Colonic mucosa (tissue), 4 donors: ENCODE measurements at regions not wholly inside any gene's neighbourhood (a gene's known extent, or its start where the extent isn't known, plus 50 kb on each side); places are given as distances from the start of the nearest gene placed in this dataset.

Source experiments
- DNase-seq: peaks from one replicate; pipeline ENCODE4 v3.0.0-alpha.2; 2020
- H3K27ac ChIP-seq: fragments of 200-600 bp; one replicate; pipeline ENCODE4 v1.8.0; 2021
- H3K27me3 ChIP-seq: fragments of 200-600 bp; one replicate; pipeline ENCODE4 v1.8.0; 2021
- H3K36me3 ChIP-seq: fragments of 200-600 bp; one replicate; pipeline ENCODE4 v1.8.0; 2021
- H3K4me1 ChIP-seq: fragments of 200-600 bp; one replicate; pipeline ENCODE4 v1.8.0; 2021; ENCODE audit warnings: mild to moderate bottlenecking
- H3K4me3 ChIP-seq: fragments of 200-600 bp; one replicate; pipeline ENCODE4 v1.8.0; 2021
- H3K9ac ChIP-seq, 2 donors: one replicate each; pipeline ENCODE4 v1.7.0; 2013; ENCODE audit warnings: control low read depth in 2 of 2, low read depth in 2 of 2, low read length in 2 of 2
- H3K9me3 ChIP-seq: fragments of 200-600 bp; one replicate; pipeline ENCODE4 v1.8.0; 2021
- intact Hi-C: fragments of 100-400 bp; cut with DNase I; formaldehyde crosslinking; loops from one replicate; pipeline ENCODE4 v1.14.1; 2022
- TF ChIP-seq, protein P1 (sequence below): fragments of 200-600 bp; IDR thresholded peaks from one replicate; pipeline ENCODE4 v1.8.0; 2022; ENCODE audit warnings: antibody characterized with exemption, mild to moderate bottlenecking
- donor health status: healthy.
- donor health status: DM: no; HTN: no; CAD: no.
- donor health status: DM: no; HTN: no; CAD: no.

DNA sequence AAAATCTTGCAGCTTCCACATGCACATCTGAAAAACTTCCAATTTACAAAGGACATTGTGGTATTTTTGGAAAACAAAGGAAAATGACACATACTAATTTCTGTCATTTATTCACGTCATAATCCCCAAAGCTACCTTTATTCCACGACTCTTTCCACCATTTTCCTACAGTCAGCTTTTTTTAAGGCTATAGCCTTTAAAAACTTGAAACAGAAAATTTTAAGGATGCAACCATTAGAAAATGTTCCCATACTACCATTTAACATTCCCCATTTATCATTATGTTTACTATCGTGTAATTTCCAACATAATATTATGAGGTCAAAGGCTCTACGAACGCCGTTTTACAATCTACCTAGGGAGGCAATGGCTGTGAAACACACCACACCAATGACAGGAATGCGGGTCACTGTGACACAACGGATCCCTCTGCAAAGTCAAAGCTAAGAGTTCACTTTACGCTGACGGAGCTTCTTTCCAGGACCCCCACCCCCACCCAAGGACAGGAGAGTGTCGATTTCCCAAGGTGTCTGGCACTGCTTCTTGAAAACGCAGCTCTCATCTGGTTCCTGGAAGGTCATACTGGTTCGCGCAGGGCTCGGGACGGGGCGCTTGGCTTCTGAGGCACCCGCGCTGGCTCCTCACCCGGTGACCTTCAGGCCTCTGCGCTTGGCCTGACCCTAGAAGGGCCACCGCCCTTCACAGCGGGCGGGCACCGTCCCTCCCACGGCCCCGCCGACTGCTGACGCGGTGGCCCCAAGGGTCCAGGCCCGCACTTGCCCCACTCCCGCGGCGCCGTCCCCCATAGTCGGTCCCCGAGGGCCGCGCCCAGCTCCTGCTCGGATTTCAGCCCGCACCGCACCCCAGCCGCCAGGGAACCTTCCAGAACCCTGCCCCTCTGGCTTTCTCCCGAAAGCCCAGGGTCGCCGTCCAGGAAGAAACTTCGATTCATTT lies 50.5 kb upstream of the ATF3 start:
- Histone ChIP-seq H3K27me3 (no peaks in the 10 kb centered on the region), H3K36me3 (no peaks in the 10 kb centered on the region), H3K9ac (peak overlapping the region; percentile 86 to 90), H3K4me1 (no peaks in the 10 kb centered on the region), H3K9me3 (no peaks in the 10 kb centered on the region), H3K27ac (peak overlapping the region; percentile 82), H3K4me3 (peak overlapping the region; percentile 61)
- DNase-seq: peak; percentile 74
- intact Hi-C loops: loop anchor here (5.0 to 10.0 kb wide), 2 partner anchors 49 to 73 kb away; partner anchors contain the start of gene ATF3
- TF ChIP-seq, protein P1, sequence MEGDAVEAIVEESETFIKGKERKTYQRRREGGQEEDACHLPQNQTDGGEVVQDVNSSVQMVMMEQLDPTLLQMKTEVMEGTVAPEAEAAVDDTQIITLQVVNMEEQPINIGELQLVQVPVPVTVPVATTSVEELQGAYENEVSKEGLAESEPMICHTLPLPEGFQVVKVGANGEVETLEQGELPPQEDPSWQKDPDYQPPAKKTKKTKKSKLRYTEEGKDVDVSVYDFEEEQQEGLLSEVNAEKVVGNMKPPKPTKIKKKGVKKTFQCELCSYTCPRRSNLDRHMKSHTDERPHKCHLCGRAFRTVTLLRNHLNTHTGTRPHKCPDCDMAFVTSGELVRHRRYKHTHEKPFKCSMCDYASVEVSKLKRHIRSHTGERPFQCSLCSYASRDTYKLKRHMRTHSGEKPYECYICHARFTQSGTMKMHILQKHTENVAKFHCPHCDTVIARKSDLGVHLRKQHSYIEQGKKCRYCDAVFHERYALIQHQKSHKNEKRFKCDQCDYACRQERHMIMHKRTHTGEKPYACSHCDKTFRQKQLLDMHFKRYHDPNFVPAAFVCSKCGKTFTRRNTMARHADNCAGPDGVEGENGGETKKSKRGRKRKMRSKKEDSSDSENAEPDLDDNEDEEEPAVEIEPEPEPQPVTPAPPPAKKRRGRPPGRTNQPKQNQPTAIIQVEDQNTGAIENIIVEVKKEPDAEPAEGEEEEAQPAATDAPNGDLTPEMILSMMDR: no peak

DNA sequence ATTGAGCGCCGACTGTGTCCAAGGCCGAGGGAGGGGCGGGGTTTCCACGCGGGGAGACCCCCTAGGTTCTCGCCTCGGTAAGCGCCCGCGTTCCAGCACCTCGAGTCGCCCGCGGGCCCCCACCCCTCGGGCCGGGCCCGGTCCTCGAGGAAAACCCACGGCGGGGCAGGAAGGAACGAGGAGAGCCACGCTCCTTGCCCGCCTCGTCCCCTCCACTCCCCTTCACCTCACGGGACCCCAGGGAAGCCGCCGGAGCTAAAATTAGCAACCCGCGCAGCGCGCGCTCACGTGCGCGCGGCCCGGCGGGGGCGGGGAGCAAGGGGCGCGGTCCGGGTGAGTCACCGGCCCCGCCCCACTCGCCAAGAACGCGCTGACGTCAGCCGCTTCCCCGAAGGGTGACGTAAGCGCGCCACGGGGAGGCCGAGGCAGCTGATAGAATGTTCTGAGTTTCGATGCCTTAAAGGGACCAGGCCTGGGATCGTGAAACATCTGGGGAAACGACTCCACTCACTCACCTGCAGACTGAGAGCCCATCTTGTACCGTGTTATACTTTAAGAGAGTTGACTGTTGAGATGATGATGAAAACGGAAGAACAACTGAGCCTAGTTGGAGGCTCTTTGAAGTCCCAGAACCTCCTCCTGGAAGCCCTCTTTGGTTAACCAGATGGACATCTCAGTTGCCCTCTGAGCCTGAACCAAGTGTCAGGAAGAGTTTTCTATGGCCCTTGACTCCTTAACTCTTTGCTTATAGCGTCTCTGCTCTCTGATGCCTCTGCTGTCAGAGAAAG lies 49.7 kb upstream of the ATF3 start:
- H3K9ac ChIP-seq: peak overlapping the region; percentile 86 to 90
- H3K4me3 ChIP-seq: peak overlapping the region; percentile 61
- H3K4me1 ChIP-seq: no peaks in the 10 kb centered on the region
- intact Hi-C loops: loop anchor here (5.0 to 10.0 kb wide), 2 partner anchors 48 to 74 kb away; partner anchors contain the start of gene ATF3
- no peaks in the 10 kb centered on the region for H3K36me3 ChIP-seq
- peak overlapping the region; percentile 82 for H3K27ac ChIP-seq
- H3K9me3 ChIP-seq: no peaks in the 10 kb centered on the region
- no peaks in the 10 kb centered on the region for H3K27me3 ChIP-seq
- TF ChIP-seq, protein P1: no peak
- peak; percentile 93 for DNase-seq
